LoVo (cell line): ENCODE measurements at regions not wholly inside any gene's neighbourhood (a gene's known extent, or its start where the extent isn't known, plus 50 kb on each side); places are given as distances from the start of the nearest gene placed in this dataset.

Experiments used
- DNase-seq: peaks from one replicate; pipeline ENCODE4 v3.0.0-alpha.2; 2016; ENCODE audit warnings: low spot score

DNA sequence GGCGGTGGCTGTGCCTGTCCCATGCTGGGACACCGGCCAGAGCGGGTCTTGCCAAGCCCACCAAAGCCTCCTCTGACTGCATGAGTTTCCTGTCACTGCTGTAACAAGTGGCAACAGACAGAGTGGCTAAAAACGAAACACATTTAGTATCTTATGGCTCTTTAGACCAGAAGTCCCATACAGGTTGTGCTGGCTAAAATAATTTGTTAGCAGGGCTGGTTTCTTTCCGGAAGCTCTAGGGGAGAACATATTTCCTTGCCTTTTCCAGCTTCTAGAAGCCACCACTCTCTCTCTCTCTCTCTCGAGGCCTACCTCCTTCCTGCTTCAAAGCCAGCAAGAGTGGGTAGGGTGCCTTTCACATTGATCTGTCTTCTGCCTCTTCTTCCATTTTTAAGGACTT, 171.6 kb upstream of the PLPP4 start:
- no peak for DNase-seq

GRCh38 chr10:120286280-120286679, 170.7 kb upstream of the PLPP4 start:
- no peak for DNase-seq

DNA sequence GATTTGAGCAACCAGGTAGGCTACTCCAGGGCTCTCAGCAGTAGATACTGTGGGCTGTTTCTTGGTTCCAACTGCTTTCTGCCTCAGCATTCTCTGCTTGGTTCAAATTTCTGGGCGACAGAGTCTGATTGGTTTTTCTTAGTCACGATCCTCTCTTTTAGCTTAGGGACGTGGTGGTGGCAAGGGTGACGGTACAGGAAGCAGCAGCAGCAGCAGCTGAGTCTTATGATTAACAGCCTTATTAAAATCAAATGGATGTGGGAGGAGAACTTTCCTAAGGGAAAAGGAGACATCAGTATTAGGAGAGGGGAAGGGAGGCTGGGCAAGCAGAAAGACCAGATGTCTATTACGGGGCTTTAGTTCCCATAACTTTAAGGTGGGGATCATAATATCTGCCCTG, 156.5 kb upstream of the PLPP4 start:
- DNase-seq = no peak

DNA sequence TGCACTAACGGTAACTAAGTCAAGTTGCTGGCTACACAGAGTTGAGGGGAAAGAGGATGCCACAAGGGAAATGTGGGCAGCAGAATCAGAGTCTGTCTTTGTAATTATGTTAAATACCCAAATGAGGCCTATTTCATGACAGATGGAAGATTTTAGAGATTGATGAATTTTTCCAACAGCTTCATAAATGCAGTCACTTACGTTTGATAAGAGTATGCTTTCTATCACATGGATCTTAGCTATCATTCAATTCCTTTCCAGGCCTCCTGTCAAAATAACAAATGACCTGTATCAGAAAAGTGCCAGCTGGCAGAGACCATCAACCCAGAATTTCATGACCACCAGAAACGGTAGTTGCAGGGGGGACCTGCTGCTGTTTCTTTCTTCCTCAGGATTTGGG, 148.4 kb upstream of the PLPP4 start:
- DNase-seq = no peak

- DNase-seq = no peak
Observed at GRCh38 chr10:120313715-120314114, 143.3 kb upstream of the PLPP4 start.

- no peak for DNase-seq
Observed at GRCh38 chr10:120314442-120314841, 142.6 kb upstream of the PLPP4 start.

DNA sequence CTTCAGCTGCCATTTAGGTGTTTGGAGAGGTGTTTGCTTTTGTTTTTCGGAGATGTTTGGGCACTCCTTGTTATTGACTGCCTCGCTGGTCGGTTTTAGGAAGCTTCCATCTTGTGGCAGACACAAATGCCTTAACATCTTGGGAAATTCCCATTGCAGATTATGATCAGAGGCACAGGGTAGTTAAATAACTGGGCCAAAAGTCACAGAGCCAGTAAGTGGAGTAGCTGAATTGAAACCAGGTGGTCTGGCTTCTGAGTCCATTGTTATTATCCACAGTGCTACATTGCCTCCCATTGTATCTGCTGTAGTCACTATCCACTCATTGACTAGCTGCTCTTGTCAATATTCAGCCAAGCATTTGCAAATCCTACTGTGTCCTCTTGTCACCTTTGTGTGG, 138.2 kb upstream of the PLPP4 start:
- no peak for DNase-seq

DNA sequence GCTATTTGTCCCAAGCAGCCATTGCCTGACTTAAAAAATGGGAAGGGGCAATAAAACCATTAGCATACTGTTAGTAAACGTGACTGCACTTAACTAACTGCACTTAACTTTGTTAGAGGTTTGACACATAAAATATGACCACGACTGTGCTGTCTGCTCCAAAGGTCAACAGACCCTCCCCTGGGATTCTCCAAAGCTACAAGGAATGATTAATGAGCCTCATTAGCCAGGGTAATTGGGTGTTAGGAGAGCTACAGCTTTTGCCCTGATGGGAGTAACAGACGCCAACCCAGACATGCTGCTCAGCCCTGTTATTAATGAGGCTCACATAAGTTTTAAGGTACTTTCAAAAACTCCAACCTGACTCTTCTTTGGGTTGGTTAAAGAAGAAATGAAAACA, 129.4 kb upstream of the PLPP4 start:
- no peak for DNase-seq

DNA sequence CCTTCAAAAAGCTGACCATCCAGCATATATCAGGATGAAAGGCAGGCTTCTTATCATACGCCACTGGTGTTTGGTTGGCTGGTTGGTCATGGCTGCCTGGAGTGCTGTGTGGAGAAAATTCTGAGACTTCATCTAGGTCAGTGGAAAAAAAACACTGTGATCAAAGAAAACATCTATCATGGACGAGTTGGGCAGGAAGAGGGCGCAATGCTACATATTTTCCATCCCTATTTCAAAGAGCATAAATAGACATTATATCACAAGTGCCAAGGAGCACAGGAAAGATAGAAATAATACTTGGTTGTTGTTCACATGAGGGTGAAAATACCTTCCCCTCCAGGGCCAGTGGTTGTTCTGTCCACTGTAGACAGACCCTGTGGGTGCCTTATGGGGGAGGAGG, 128.4 kb upstream of the PLPP4 start:
- DNase-seq = no peak

DNA sequence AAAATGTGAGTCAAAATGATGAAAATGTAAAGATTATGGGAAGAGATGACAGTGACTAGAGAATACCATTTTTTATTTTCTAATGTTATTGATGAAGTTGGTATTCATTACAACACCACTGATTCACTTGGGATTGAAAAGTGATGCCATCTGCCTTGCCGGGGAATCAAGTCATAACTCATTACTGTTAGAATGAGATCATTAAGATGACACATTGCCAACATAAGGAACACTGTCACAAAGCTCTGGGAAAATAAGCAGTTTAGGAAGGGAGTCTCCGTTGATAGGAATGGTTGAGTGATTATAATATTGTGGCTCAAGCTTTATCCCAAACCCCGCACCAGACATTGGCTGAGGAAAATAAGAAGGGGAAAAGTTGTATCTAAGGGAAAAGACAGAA, 121.5 kb upstream of the PLPP4 start:
- DNase-seq = no peak

GRCh38 chr10:120336306-120336910, 120.6 kb upstream of the PLPP4 start:
- DNase-seq = no peak

DNA sequence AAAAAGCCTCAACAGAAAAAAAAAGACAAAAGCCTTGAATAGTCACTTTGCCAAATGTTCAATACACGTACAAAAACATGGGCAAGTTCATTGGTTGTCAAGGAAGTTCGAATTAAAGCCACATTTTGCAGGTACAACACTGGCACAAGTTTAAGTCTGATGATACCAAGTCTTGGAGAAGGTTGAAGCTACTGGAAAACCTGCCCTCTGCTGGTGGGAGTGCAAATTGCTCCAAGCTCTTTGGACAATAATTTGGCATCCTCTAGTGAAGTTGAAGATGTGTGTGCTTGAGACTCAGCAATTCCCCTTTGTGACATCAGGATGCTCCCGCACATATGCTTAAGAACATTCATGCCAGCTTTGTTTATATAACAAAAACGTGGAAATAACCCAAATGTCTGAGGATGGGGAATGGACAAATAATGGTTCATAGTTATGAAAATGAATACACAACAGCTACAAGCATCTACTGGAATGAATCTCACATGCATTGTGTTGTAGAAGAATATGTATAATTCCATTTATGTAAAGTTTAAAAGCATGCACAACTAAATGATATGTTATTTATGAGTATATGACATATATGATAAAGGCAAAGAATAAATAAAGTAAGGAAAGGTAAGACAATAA, 120.0 kb upstream of the PLPP4 start:
- DNase-seq = peak; percentile 33

- no peak for DNase-seq
Observed at GRCh38 chr10:120342115-120342714, 114.8 kb upstream of the PLPP4 start.

DNA sequence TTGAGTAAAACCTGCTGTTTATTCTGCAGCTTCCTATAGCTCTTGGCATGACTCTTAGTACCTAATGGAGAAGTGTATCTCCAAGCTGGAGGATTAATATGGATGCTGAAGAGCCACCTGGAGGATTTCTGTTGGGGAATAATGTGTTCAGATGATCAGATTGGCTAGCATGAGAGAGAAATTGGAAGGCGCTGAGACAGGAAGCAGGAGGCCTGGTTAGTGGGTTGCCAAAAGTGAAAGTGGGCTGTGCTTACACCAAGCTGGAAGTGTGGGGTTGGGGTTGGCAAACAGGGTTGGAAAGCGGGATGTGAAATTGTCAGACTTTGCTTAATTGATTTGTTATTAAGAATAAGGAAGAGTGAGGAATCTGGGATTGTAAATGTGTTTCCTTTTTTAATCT, 111.8 kb upstream of the PLPP4 start:
- DNase-seq = no peak

DNA sequence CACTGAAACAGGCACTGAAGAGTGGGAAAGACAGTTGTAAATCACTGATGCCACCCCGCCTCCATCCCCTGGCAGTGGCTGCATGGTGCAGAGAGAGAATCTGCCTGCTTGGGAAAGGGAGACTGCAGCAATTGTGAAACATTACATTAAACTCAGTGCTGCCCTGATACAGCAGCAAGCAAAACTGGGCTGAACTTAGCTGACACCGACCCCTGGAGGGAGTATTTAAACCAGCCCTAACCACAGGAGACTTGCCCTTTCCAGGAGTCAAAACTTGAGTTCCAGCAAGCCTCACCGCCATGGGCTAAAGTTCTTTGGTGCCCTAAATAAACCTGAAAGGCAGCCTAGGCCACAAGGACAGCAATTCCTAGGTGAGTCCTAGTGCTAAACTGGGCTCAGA, 109.4 kb upstream of the PLPP4 start:
- no peak for DNase-seq

DNA sequence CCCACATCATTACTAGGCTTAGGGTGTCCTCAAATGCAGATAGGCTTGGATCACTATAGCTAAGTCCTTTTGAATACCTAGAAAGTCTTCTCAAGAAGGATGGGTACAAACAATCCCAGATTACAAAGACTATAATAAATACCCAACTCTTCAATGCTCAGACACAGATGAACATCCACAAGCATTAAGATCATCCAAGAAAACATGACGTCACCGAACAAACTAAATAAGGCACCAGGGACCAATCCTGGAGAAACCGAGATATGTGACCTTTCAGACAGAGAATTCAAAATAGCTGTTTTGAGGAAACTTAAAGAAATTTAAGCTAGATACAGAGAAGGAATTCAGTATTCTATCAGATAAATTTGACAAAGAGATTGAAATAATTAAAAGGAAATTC, 108.0 kb upstream of the PLPP4 start:
- DNase-seq = no peak

DNA sequence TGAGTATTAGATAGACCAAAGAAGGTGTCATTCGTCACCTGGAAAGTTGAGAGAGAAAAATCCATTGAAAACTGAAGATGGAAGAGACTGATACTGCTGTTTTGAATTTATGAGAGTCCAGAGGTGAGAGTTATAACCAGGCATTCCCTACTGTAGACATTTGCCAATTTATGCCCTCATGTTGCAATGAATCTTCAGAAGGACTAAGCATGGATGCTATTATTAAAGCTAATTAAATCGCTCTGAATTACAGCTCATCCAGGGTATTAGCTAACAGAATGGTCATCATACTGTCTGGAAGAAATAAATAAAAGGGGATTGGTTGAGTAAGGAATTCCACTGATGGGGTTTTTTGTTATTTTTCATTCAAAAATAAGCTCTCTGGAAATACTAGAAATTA, 101.6 kb upstream of the PLPP4 start:
- DNase-seq = no peak

DNA sequence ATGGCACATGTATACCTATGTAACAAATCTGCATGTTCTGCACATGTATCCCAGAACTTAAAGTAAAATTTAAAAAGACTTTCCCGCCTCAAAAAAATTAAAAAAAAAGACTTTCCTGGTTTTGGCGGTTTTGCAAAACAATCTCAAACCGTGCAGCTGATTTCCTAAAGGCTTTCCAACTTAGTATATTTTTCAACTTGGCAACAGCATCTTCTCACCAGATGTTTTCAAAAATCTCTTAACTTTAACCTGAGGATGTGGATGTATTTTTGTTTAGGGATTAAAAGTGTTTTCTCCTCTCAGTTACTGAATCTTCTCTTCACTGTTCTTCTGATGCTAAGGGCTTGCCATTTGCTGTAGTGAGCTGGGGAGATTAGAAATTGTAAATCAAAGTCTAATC, 96.5 kb upstream of the PLPP4 start:
- DNase-seq = no peak

GRCh38 chr10:120365872-120366271, 91.2 kb upstream of the PLPP4 start:
- no peak for DNase-seq

GRCh38 chr10:120367341-120367740, 89.7 kb upstream of the PLPP4 start:
- DNase-seq = no peak

DNA sequence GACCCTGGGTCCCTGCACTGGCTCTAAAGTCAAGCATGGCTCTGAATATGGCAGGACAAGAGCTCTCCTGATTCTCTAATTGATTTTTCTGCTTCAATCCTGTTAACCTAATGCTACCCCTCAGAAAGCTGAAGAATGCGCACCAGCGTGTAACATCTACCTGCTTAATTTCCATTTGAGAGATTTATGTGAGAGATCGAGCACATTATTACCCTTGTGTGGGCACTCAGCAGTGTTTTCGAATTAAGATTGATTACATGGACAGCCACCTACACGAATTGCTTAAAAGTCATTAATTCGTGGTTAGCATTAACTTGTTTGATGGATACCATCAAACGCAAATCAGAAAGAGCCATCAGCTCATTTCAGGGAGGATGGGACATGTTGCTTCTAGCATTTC, 88.7 kb upstream of the PLPP4 start:
- DNase-seq = no peak

- DNase-seq = no peak
Observed at GRCh38 chr10:120368927-120369326, 88.1 kb upstream of the PLPP4 start.

GRCh38 chr10:120369856-120370276, 87.2 kb upstream of the PLPP4 start:
- no peak for DNase-seq

GRCh38 chr10:120371856-120372255, 85.2 kb upstream of the PLPP4 start:
- no peak for DNase-seq
